ENCODE measurements at regions not wholly inside any gene's neighbourhood (a gene's known extent, or its start where the extent isn't known, plus 50 kb on each side); places are given as distances from the start of the nearest gene placed in this dataset.

- DNase-seq (ENCODE audit: low read depth) = no peak
Observed at GRCh38 chr14:71695611-71696350, 236.4 kb upstream of the RGS6 start.

- DNase-seq (ENCODE audit: low read depth) = peak; percentile 84
Observed at GRCh38 chr14:71698027-71698426, 234.2 kb upstream of the RGS6 start.

GRCh38 chr14:71698673-71699072 is 233.6 kb upstream of the RGS6 start:
- DNase-seq (ENCODE audit: low read depth) = no peak

GRCh38 chr14:71701990-71702389 is 230.2 kb upstream of the RGS6 start:
- no peak for DNase-seq (ENCODE audit: low read depth)

GRCh38 chr14:71702786-71703185 is 229.4 kb upstream of the RGS6 start:
- DNase-seq (ENCODE audit: low read depth) = no peak

- peak; percentile 55 for DNase-seq (ENCODE audit: low read depth)
Observed at GRCh38 chr14:71703477-71703876, 228.8 kb upstream of the RGS6 start.

GRCh38 chr14:71704210-71704609 is 228.0 kb upstream of the RGS6 start:
- DNase-seq (ENCODE audit: low read depth) = no peak

GRCh38 chr14:71705460-71705859 is 226.8 kb upstream of the RGS6 start:
- no peak for DNase-seq (ENCODE audit: low read depth)

- DNase-seq (ENCODE audit: low read depth) = no peak
Observed at GRCh38 chr14:71709076-71709475, 223.2 kb upstream of the RGS6 start.

GRCh38 chr14:71709987-71710386 is 222.2 kb upstream of the RGS6 start:
- DNase-seq (ENCODE audit: low read depth) = no peak

GRCh38 chr14:71711125-71711524 is 221.1 kb upstream of the RGS6 start:
- DNase-seq (ENCODE audit: low read depth) = no peak

- peak; percentile 67 for DNase-seq (ENCODE audit: low read depth)
Observed at GRCh38 chr14:71711619-71712018, 220.6 kb upstream of the RGS6 start.

- DNase-seq (ENCODE audit: low read depth) = no peak
Observed at GRCh38 chr14:71712478-71712877, 219.8 kb upstream of the RGS6 start.

- no peak for DNase-seq (ENCODE audit: low read depth)
Observed at GRCh38 chr14:71713016-71713415, 219.2 kb upstream of the RGS6 start.

GRCh38 chr14:71713451-71713850 is 218.8 kb upstream of the RGS6 start:
- no peak for DNase-seq (ENCODE audit: low read depth)

- DNase-seq (ENCODE audit: low read depth) = peak; percentile 43
Observed at GRCh38 chr14:71714225-71714624, 218.0 kb upstream of the RGS6 start.

GRCh38 chr14:71716041-71716772 is 216.0 kb upstream of the RGS6 start:
- DNase-seq (ENCODE audit: low read depth) = peak; percentile 45

GRCh38 chr14:71720978-71721624 is 211.1 kb upstream of the RGS6 start:
- DNase-seq (ENCODE audit: low read depth) = peak; percentile 70

GRCh38 chr14:71721791-71722190 is 210.4 kb upstream of the RGS6 start:
- peak; percentile 61 for DNase-seq (ENCODE audit: low read depth)

GRCh38 chr14:71722885-71723284 is 209.3 kb upstream of the RGS6 start:
- DNase-seq (ENCODE audit: low read depth) = no peak

- DNase-seq (ENCODE audit: low read depth) = peak; percentile 71
Observed at GRCh38 chr14:71725922-71726579, 206.2 kb upstream of the RGS6 start.

- DNase-seq (ENCODE audit: low read depth) = peak; percentile 60
Observed at GRCh38 chr14:71726580-71727021, 205.6 kb upstream of the RGS6 start.

Measured in myocyte (in vitro differentiated cells).